RKO (cell line): ENCODE measurements at regions not wholly inside any gene's neighbourhood (a gene's known extent, or its start where the extent isn't known, plus 50 kb on each side); places are given as distances from the start of the nearest gene placed in this dataset.
A peak's percentile ranks its signal among the peaks of the same experiment; 100 is the strongest.

Source experiments
- DNase-seq: peaks from one replicate; pipeline ENCODE4 v3.0.0-alpha.2; 2016; ENCODE audit warnings: low spot score

- no peak for DNase-seq
These were observed 84.7 kb upstream of the PTER start for GRCh38 chr10:16352146-16352545.

GRCh38 chr10:16360001-16360400, 76.8 kb upstream of the PTER start:
- no peak for DNase-seq

- no peak for DNase-seq
These were observed 76.4 kb upstream of the PTER start for GRCh38 chr10:16360425-16360824.

GRCh38 chr10:16361086-16361485, 75.7 kb upstream of the PTER start:
- DNase-seq: no peak

GRCh38 chr10:16363741-16364140, 73.1 kb upstream of the PTER start:
- no peak for DNase-seq

GRCh38 chr10:16367621-16368292, 69.1 kb upstream of the PTER start:
- no peak for DNase-seq

- DNase-seq: peak; percentile 95
These were observed 55.7 kb upstream of the PTER start for GRCh38 chr10:16381083-16381482.

GRCh38 chr10:16384021-16384420, 52.8 kb upstream of the PTER start:
- no peak for DNase-seq

GRCh38 chr10:16386855-16387254, 50.0 kb upstream of the PTER start:
- no peak for DNase-seq
